GF-D8 (cell line): ENCODE measurements at regions not wholly inside any gene's neighbourhood (a gene's known extent, or its start where the extent isn't known, plus 50 kb on each side); places are given as distances from the start of the nearest gene placed in this dataset.

Source experiments
- DNase-seq: peaks from one replicate; lab custom pipeline; 2025; lab: John Stamatoyannopoulos, UW

DNA sequence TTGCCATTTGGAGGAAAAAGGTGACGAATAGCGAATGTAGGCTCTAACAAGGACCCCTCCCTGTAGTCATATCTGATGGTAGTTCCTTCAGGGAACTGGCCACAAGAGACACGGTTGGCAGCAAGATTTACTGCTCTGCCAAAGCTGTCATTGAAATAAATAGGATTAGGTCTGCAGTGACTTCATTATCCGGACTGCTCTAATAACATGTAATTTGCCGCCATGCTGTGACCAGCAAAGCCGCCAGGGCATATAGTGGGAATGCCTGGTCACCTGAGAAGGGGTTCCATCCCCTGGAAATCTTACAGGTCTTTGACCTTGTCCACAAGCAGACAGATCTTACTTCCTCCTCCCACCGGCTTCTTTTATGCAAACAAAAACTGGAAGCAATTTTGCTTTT is 59.4 kb upstream of the LAPTM4A start:
- no peak for DNase-seq

DNA sequence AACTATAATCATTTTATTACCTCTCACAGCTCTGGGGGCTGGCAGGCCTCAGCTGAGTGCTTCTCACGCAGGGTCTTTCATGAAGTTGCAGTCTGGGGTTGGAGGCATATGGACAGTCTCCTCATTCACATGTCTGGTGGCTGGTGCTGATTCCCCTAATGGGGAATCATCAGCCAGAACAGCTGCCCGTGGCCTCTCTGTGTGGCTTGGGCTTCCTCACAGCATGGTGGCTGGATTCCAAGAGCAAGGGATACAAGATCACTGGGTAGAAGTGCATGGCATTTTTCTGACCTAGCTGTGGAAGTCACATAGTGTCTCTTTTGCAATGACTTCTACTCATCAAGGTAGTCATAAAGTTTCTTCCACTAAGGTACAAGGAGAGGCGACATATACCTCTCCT is 59.0 kb upstream of the LAPTM4A start:
- DNase-seq = no peak

DNA sequence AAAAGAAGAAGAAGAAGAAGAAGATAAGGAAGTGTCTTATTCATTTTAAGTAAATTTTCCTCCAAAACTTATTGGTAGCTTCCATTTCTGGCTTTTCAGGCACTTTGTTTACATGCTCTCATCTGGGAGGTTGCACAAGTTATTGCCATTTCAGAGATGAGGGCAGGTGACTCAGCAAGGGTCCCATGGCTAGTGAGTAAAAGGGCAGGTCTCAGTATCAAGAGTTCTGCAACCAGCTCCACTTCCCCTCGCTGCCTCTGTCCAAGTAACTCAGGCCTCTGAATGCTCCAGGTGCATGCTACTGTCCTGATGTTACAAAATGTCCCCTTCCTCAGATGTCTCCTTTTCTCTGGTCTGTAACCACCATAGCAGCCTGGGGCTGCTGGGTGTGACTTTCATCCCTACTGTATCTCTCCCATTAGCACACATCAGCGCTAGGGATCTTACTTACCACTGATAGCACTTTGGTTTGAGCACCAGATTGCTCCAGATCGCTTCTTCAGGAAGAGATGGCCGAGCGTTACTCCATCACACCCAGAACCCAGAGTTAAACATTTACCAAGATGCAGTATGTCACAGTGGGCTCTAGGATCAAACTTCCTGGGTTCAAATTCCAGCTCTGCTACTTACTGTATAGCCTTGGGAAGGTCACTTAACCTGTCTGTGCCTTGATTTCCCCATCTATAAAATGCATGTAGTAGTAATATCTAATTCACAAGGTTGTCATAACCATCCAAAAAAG is 57.4 kb upstream of the LAPTM4A start:
- no peak for DNase-seq

DNA sequence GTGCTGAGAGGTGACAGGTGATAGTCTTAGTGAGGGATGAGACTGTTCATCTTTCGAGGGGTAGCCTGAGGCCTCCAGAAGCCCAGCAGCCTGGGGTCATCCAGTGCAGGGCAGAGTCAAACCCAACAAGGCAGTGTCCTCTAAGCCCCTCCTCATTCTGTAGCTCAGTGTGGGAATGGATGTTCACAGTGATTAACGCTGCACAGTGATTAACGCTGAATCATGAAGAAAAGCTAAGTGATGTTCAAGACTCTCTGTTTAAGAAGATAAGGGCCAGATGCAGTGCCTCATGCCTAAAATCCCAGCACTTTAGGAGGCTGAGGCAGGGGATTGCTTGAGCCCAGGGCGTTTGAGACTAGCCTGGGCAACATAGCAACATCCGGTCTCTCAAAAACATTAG is 56.3 kb upstream of the LAPTM4A start:
- DNase-seq = no peak

DNA sequence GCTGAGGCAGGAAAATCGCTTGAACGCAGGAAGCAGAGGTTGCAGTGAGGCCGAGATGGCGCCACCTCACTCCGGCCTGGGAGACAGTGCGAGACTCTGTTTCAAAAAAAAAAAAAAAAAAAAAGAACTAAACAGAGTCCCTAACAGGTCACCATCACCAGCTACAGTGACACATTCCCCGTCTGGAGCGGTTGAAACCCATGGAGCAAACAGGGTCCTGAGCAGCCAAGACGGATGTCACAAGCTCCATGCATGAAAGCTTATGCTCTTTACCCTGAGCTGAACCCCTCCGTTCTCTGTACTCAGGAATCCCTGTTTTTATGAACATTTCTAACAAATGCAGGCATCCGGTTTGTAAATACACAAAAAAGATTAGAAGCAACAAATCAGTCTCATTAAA is 55.9 kb upstream of the LAPTM4A start:
- no peak for DNase-seq

DNA sequence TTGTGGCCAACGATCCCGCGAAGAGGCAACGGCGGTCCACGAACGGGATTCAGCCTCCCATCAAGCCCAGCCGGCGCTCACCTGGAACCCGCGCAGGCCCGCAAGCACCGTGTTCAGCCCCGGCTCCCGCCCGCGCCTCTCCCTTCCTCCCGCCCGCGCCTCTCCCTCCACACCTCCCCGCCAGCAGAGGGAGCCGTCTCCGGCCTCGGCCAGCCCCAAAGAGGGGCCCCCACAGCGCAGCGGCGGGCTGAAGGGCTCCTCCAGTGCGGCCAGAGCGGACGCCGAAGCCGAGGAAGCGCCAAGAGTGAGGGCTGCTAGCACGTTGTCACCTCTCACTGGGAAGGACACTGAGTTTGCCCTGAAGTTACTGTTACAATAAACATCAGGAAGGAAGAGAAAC is 55.3 kb upstream of the LAPTM4A start:
- no peak for DNase-seq

DNA sequence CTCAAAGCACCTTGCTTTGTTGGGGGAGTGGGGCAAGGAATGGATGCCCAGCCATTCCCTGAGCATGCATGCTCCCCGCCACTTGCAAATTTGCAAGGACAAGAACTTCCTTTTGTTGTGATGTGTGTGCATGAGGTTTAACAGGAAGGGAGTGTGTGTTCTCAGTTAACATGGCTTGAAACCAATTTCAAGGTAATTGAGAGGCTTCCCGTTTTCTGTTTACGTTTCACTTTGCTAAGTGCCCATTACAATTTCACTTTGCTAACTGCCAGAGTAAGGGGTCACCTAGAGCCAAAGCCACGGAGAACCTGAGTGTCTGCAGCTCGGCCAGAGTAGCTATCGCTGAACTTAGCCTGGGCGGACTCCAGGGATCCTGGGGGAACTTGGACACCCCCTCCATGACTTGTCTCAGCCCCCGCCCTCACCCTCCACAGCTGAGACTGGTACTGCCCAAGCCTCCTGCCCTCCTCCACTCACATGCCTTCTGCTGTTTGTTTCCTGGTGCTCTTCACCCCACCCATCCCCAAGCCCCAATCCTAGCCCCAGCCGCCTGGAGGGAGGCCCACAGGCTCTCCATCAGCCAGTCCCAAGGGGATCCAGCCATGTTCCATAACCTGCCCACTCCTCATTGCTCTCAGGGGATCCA is 53.6 kb upstream of the LAPTM4A start:
- DNase-seq = no peak

DNA sequence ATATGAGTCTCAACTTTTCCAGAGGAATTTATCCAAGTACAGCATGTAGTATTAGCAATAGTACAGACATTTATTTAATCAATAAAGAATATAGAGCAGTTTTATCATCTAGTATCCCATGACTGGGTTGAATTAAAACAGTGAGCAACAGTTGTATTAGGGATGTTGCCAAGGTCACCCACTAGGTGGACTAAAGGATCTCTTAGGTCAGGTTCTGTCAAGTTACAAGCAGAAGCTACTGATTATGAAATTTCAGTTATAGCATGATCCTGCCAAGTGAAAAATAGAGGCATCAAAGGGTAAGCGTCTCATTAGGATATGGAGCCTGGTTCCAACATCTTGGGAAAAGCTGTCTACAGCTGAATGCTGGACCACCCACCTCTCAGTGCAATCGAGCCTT is 52.1 kb upstream of the LAPTM4A start:
- DNase-seq = no peak
